ENCODE measurements at regions not wholly inside any gene's neighbourhood (a gene's known extent, or its start where the extent isn't known, plus 50 kb on each side); places are given as distances from the start of the nearest gene placed in this dataset.

GRCh38 chr15:47870300-47870955, 153.1 kb downstream of the SEMA6D start:
- H3K27ac ChIP-seq: no peak overlapping the region

DNA sequence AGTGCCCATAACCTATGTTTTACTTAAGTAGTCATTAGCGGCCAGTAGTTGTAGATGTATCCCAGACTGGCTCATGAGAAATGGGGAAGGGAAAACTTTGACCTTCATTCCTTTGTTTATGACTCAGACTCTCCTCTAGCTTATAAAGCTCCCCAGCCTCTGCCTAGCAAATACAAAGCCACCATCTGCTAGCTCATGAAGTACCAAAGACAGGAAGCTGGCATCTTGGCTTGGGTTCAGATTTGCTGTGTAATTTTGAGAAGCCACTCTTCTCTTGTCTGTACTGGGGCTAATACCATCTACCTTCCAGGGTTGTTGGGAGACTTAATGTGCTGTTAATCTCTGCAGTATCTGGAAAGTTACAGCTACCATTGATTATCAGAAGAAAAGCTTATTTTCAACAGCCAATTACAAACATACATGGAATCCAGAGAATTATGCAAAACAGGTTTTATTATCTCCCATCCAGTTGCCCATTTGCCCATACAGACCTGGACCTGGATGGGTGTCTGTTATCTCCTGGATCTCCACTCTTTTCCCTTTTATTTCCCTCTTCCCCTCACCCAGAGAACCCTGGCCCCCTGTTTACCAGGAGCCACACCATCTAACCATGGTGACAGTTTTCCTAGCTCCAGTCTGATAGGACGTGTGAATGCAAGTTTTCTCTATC, 153.8 kb downstream of the SEMA6D start:
- TF ChIP-seq CTCF (conservative IDR thresholded peaks at IDR 0.05): no peak
- no peak overlapping the region for H3K27ac ChIP-seq

More at GRCh38 chr15:47870300-47870955, 153.1 kb downstream of the SEMA6D start:
- no peak for TF ChIP-seq CTCF (conservative IDR thresholded peaks at IDR 0.05)

GRCh38 chr15:47872208-47872607, 154.9 kb downstream of the SEMA6D start:
- TF ChIP-seq CTCF (conservative IDR thresholded peaks at IDR 0.05): no peak
- no peak overlapping the region for H3K27ac ChIP-seq

- no peak for TF ChIP-seq CTCF (conservative IDR thresholded peaks at IDR 0.05)
- H3K27ac ChIP-seq: no peak overlapping the region
These were observed 155.6 kb downstream of the SEMA6D start for GRCh38 chr15:47872869-47873432.

DNA sequence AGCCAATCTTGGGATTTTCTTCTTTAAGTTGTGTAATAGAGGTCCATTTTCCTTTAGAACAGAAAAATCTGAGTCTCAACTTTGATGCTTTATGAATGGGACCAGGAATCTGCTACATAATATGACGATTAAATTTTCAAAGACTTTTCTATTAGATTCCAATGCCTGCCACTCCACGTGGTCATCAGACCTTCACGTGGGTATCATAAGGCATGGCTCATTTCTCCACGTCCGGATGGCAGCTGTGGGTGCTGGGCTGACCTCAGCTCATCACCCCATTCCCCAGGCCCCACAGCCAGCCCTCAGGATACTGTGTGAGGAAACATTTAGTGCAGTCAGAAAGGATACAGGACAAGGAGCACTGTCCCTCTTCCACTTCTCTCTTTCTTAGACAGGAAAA, 159.7 kb downstream of the SEMA6D start:
- no peak for TF ChIP-seq CTCF (conservative IDR thresholded peaks at IDR 0.05)
- H3K27ac ChIP-seq: no peak overlapping the region

DNA sequence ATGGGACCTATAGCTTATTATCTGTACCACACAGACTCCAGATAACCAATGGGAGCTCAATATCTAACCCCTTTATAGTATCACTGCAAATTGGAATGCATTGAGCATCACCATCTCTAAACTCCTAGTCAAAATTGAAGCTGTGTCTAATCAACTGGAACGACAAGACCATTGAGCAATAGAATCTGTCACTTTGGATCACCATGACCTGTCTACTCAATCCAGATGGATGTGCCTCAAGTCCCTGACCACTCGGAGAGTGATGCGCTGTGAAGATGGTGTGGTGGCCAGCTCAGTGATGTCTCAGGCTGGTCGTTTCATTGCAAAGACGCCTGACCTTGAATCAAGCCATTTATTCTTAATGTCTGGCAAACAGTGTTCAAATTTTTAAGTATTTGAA, 160.5 kb downstream of the SEMA6D start:
- TF ChIP-seq CTCF (conservative IDR thresholded peaks at IDR 0.05): no peak
- H3K27ac ChIP-seq: no peak overlapping the region

DNA sequence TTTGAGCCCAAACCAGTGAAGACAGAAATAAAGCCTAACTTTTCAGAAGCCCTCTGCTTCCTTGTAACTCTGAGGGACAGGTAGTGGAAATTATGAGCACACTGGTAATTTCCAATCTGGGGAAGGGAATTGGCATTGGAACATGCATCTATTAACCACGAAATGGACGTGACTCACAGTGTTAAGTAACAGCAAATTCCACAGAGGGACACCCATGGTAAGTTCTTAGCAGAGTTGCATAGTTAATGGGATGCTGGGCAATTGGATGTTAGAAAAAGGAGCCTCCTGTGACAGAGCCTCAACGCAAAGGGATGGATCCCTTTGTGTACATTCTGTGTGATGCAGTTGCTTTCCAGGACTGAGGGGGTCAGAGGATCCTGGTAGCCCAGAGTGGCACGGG, 168.6 kb downstream of the SEMA6D start:
- H3K27ac ChIP-seq: no peak overlapping the region

More for the DNA sequence above, 168.6 kb downstream of the SEMA6D start:
- TF ChIP-seq CTCF (conservative IDR thresholded peaks at IDR 0.05): no peak

Measured in VCaP (cell line).